ENCODE measurements at regions not wholly inside any gene's neighbourhood (a gene's known extent, or its start where the extent isn't known, plus 50 kb on each side); places are given as distances from the start of the nearest gene placed in this dataset.

GRCh38 chr21:38611277-38611676 is 113.0 kb upstream of the ERG start:
- TF ChIP-seq JUN (IDR thresholded peaks at IDR 0.05; ENCODE audit: borderline replicate concordance, insufficient read depth, insufficient read length, low read depth) (no peak), CTCF (IDR thresholded peaks at IDR 0.05; ENCODE audit: extremely low read depth in 1 of 2, insufficient read depth in 1 of 2, low read depth in 1 of 2, low read length in 2 of 2) (no peak), GATA2 (IDR thresholded peaks at IDR 0.05; ENCODE audit: insufficient read depth, insufficient read length, low read depth, low read length) (no peak), MYC (IDR thresholded peaks at IDR 0.05; ENCODE audit: low read depth, low read length) (no peak), EZH2 (IDR thresholded peaks at IDR 0.05; ENCODE audit: borderline replicate concordance, low read depth, low read length, severe bottlenecking) (no peak), MAX (IDR thresholded peaks at IDR 0.05; ENCODE audit: insufficient read depth, insufficient read length) (no peak), FOS (IDR thresholded peaks at IDR 0.05; ENCODE audit: borderline replicate concordance, insufficient read depth, low read length) (no peak), POLR2AphosphoS5 (IDR thresholded peaks at IDR 0.05; ENCODE audit: insufficient read depth, low read depth, low read length) (no peak), POLR2A (IDR thresholded peaks at IDR 0.05; ENCODE audit: low read depth, low read length) (no peak)
- BruUV-seq (replicated peaks), result no TSS peak
- FAIRE-seq, result no peak
- H2AFZ ChIP-seq (ENCODE audit: low read depth, low read length), result no peak overlapping the region
- H3K36me3 ChIP-seq (ENCODE audit: control insufficient read depth in 2 of 2, extremely low read depth in 1 of 2, insufficient read depth in 2 of 2, low read length in 2 of 2), result no peaks in the 10 kb centered on the region
- peaks cover 13 to 14% of the 10 kb centered on the region in 2 experiments for H3K27me3 ChIP-seq (ENCODE audit: control insufficient read depth in 2 of 2, insufficient read depth in 2 of 2, low read length in 2 of 2)
- no peak overlapping the region for H3K27ac ChIP-seq (ENCODE audit: insufficient read depth, low read depth, low read length)
- H3K4me1 ChIP-seq (ENCODE audit: control insufficient read depth, extremely low read depth, insufficient read depth, low read length), result no peaks in the 10 kb centered on the region
- POLR2A ChIA-PET, result no interaction called here
- no peaks in the 10 kb centered on the region for H3K9me3 ChIP-seq (replicated peaks; ENCODE audit: control insufficient read depth, insufficient read depth, low read length)
- H3K9ac ChIP-seq (replicated peaks; ENCODE audit: extremely low read depth, insufficient read depth, low read length), result no peak overlapping the region
- no peaks in the 10 kb centered on the region for H4K20me1 ChIP-seq (replicated peaks; ENCODE audit: control insufficient read depth, extremely low read depth, insufficient read depth, low read length)
- no peak overlapping the region for H3K4me3 ChIP-seq (replicated peaks in 1 of 3; ENCODE audit: insufficient read depth in 1 of 3, low read depth in 1 of 3, low read length in 3 of 3)
- no peak for DNase-seq (ENCODE audit: low read depth, low spot score)
- dilution Hi-C loops (cut with MboI; ENCODE audit: extremely low pct_ligation_motif_present, low sequenced_read_pairs), result no loop called here
- CTCF ChIA-PET, result no interaction called here
- intact Hi-C loops (cut with micrococcal nuclease), result no loop called here
- H3K4me2 ChIP-seq (ENCODE audit: insufficient read depth, low read length), result no peak overlapping the region
- no peaks in the 10 kb centered on the region for H3K79me2 ChIP-seq (ENCODE audit: control insufficient read depth, insufficient read depth, low read length)
- H3K9me1 ChIP-seq (replicated peaks; ENCODE audit: control insufficient read depth, extremely low read depth, insufficient read depth, low read length), result no peaks in the 10 kb centered on the region

Data from endothelial cell of umbilical vein (primary cell).